ENCODE measurements at regions not wholly inside any gene's neighbourhood (a gene's known extent, or its start where the extent isn't known, plus 50 kb on each side); places are given as distances from the start of the nearest gene placed in this dataset.
"Not testable (repeated sequence)": the region's sequence is repeated elsewhere in the genome, so short reads cannot be mapped to it uniquely, and the experiment has no call there.

GRCh38 chr13:90270226-90270625 lies 1077.3 kb upstream of the MIR17HG start:
- no peak for DNase-seq (ENCODE audit: low read depth in 2 of 2, low spot score in 1 of 2)

DNA sequence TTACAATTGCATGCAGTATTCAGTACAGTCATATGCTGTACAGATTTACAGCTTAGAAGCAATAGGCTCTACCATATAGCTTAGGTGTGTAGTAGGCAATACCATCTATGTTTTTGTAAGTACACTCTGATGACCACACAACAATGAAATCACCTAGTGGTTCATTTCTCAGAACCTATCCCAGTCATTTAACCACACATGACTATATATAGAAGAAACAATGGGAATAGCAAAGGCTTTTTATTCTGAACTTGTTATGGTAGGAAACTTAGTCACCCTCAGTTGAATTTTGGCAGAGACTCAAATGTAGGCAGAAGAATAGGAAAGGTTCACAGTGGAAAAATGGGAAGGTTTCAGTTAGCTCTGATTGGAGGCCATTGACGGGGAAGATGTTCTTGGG lies 1075.1 kb upstream of the MIR17HG start:
- DNase-seq (ENCODE audit: low read depth in 2 of 2, low spot score in 1 of 2), result no peak

- no peak for DNase-seq (ENCODE audit: low read depth in 2 of 2, low spot score in 1 of 2)
Measured at GRCh38 chr13:90276216-90276615, 1071.3 kb upstream of the MIR17HG start.

DNA sequence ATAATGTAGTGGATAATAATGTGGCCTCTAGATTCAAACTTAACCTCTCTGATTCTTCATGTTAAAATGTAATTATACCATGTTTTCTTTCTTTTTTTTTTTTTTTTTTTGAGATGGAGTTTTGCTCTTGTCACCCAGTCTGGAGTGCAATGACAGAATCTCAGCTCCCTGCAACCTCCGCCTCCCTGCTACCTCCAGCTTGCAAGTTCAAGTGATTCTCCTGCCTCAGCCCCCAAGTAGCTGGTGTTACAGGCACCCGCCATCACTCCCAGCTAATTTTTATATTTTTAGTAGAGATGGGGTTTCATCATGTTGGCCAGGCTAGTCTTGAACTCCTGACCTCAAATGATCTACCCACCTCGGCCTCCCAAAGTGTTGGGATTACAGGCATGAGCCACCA lies 1069.3 kb upstream of the MIR17HG start:
- not testable (repeated sequence) for DNase-seq (ENCODE audit: low read depth in 2 of 2, low spot score in 1 of 2)

GRCh38 chr13:90281709-90282108 lies 1065.8 kb upstream of the MIR17HG start:
- no peak for DNase-seq (ENCODE audit: low read depth in 2 of 2, low spot score in 1 of 2)

- DNase-seq (ENCODE audit: low read depth in 2 of 2, low spot score in 1 of 2), result no peak
Measured at GRCh38 chr13:90287521-90287920, 1060.0 kb upstream of the MIR17HG start.

DNA sequence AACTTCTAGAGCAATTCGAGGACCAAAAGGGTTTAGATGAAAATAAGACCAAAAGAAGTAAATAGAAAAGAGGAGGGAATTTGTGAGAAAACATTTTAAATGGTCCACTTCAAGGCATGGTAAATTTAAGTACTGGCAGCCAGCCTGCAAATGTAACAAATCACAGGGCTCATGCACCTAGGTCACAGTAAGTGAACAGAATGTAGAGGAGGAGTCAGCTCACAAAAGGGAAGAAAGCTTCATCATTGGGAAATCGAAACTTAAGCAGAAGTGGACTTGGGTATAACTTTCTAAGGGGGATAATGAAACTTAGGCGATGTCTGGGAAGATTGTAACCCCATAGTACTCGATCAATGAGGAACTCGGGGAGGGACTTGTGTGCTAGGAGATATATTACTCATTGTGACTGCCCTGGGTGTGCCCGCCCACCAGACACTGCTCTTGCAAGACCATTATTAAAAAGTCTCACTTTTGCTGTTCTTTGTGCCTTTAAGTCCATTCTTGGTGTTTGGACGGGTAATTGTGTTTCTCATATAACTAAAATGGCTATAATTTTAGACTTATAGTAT lies 1053.6 kb upstream of the MIR17HG start:
- DNase-seq (ENCODE audit: low read depth in 2 of 2, low spot score in 1 of 2), result no peak

GRCh38 chr13:90299238-90299637 lies 1048.2 kb upstream of the MIR17HG start:
- DNase-seq (ENCODE audit: low read depth in 2 of 2, low spot score in 1 of 2), result no peak

DNA sequence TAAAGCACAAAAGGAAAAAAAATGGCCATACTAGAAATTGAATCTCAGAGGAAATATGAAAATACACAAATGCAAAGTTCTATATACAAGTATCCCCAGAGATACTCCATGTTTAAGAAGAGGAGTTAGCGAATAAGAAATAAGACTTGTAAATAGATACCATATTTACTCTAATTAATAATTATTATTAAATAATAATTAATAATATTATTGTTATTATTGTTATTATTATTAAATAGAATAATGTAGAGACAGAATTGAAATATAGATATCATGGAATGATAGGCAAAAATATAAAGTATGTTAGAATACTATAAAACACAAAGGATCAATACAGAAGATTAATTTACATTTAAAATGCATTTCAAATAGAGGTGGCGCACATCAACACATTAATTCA lies 1047.5 kb upstream of the MIR17HG start:
- no peak for DNase-seq (ENCODE audit: low read depth in 2 of 2, low spot score in 1 of 2)

GRCh38 chr13:90302107-90302506 lies 1045.4 kb upstream of the MIR17HG start:
- no peak for DNase-seq (ENCODE audit: low read depth in 2 of 2, low spot score in 1 of 2)

- no peak for DNase-seq (ENCODE audit: low read depth in 2 of 2, low spot score in 1 of 2)
Measured at GRCh38 chr13:90305796-90306195, 1041.7 kb upstream of the MIR17HG start.

GRCh38 chr13:90307136-90307535 lies 1040.4 kb upstream of the MIR17HG start:
- DNase-seq (ENCODE audit: low read depth in 2 of 2, low spot score in 1 of 2), result no peak

DNA sequence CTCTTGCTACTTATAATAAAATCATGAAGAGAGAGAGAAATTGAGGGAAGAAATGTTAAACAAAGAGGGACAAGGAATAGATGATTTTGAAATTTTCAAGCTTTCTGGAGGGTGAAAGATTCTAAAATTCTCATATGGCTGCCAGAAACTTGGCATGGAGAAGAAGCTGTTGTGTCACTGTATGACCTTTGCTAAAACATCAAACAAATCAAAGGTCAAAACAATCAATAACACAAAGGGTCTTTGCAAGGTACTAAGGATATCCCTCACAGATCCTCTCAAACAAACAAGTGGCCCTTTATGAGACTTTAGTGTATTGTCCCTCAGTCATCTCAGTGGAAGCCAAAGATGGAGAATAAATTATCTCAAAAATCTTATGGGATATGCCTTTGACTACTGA lies 1039.2 kb upstream of the MIR17HG start:
- no peak for DNase-seq (ENCODE audit: low read depth in 2 of 2, low spot score in 1 of 2)

GRCh38 chr13:90311929-90312328 lies 1035.6 kb upstream of the MIR17HG start:
- DNase-seq (ENCODE audit: low read depth in 2 of 2, low spot score in 1 of 2), result no peak

GRCh38 chr13:90315061-90315460 lies 1032.4 kb upstream of the MIR17HG start:
- no peak for DNase-seq (ENCODE audit: low read depth in 2 of 2, low spot score in 1 of 2)

DNA sequence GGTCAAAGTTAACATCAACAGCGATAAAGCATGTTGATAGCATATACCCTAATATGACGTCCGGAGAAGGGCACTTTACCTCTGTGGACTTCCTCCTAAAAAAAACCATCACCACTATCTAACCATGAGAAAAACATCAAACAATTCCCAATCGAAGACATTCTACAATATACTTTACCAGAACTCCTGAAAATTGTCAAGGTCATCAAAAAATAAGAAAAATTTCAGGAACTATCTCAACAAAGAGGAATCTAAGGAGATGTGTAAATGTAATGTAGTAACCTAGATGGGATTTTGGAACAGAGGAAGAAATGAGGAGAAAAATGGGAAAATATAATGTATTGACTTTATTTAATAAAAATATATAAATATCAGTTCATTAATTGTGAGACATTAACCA lies 1026.8 kb upstream of the MIR17HG start:
- no peak for DNase-seq (ENCODE audit: low read depth in 2 of 2, low spot score in 1 of 2)

- DNase-seq (ENCODE audit: low read depth in 2 of 2, low spot score in 1 of 2), result no peak
Measured at GRCh38 chr13:90321281-90321931, 1026.1 kb upstream of the MIR17HG start.

DNA sequence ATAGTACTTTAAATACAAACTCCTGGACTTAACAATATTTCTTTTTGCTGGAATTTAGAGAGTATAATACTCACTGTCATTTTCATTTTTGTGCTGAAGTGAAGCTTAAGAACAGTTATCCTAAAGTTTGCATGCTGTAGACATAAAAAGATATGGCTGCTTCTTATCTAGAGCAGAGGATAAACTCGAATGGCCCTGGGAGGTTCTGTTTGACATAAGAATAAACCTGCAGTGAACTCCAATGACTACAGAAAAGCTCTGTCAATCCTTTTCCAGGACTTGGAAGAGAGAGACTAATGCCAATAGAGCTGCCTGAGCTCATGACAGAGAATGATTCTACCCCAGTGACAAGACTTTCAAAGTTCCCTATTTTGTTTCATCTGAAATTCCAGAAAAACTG lies 1017.8 kb upstream of the MIR17HG start:
- DNase-seq (ENCODE audit: low read depth in 2 of 2, low spot score in 1 of 2), result no peak

- no peak for DNase-seq (ENCODE audit: low read depth in 2 of 2, low spot score in 1 of 2)
Measured at GRCh38 chr13:90331974-90332373, 1015.5 kb upstream of the MIR17HG start.

GRCh38 chr13:90336507-90336906 lies 1011.0 kb upstream of the MIR17HG start:
- no peak for DNase-seq (ENCODE audit: low read depth in 2 of 2, low spot score in 1 of 2)

- not testable (repeated sequence) for DNase-seq (ENCODE audit: low read depth in 2 of 2, low spot score in 1 of 2)
Measured at GRCh38 chr13:90341348-90341747, 1006.1 kb upstream of the MIR17HG start.

DNA sequence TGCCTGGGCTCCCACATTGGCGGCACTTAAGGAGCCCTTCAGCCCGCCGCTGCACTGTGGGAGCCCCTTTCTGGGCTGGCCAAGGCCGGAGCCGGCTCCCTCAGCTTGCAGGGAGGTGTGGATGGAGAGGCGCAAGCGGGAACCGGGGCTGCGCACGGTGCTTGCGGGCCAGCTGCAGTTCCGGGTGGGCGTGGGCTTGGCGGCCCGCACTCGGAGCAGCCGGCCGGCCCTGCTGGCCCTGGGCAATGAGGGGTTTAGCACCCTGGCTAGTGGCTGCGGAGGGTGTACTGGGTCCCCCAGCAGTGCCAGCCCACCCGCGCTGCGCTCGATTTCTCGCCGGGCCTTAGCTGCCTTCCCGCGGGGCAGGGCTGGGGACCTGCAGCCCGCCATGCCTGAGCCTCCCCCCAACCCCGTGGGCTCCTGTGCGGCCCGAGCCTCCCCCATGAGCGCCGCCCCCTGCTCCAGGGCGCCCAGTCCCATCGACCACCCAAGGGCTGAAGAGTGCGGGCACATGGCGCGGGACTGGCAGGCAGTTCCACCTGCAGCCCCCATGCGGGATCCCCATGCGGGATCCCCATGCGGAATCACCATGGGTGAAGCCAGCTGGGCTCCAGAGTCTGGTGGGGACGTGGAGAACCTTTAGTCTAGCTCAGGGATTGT lies 998.9 kb upstream of the MIR17HG start:
- DNase-seq (ENCODE audit: low read depth in 2 of 2, low spot score in 1 of 2), result not testable (repeated sequence)

DNA sequence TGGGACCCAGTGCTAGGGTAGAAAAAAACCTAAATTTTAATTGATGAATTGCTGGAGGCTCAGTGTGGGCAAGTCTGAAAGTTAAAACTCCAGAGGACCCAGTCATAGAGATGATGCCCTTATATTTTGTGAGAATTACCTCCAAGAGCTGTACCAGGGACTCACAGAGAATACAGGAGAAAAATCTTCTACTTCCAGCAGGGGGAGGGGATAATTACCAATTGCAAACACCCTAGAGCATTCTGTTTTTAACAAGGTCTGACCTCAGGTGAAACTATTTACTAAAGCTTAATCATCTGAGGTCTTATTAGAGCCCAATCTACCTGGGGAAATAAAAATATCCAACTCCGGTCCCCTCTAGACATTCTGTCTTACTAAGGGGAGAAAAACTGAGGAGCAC lies 994.7 kb upstream of the MIR17HG start:
- no peak for DNase-seq (ENCODE audit: low read depth in 2 of 2, low spot score in 1 of 2)
